ENCODE measurements at regions not wholly inside any gene's neighbourhood (a gene's known extent, or its start where the extent isn't known, plus 50 kb on each side); places are given as distances from the start of the nearest gene placed in this dataset.

GRCh38 chr20:47851774-47852173 lies 66.5 kb upstream of the SULF2 start:
- TF ChIP-seq CTCF (IDR thresholded peaks at IDR 0.05) (no peak), EP300 (IDR thresholded peaks at IDR 0.05) (no peak)
